ENCODE measurements at regions not wholly inside any gene's neighbourhood (a gene's known extent, or its start where the extent isn't known, plus 50 kb on each side); places are given as distances from the start of the nearest gene placed in this dataset.

GRCh38 chr3:132205609-132206008 lies 111.6 kb upstream of the ACP3 start:
- Mint-ChIP-seq H3K27me3 (ENCODE audit: unreplicated experiment) (peaks cover 3% of the 10 kb centered on the region), H3K9me3 (ENCODE audit: unreplicated experiment) (no peaks in the 10 kb centered on the region), H3K4me1 (ENCODE audit: unreplicated experiment) (no peaks in the 10 kb centered on the region), H3K4me3 (ENCODE audit: unreplicated experiment) (no peak overlapping the region), H3K36me3 (ENCODE audit: low read depth, unreplicated experiment) (no peaks in the 10 kb centered on the region), H3K27ac (ENCODE audit: unreplicated experiment) (no peak overlapping the region)
- no peak for TF ChIP-seq CTCF (IDR thresholded peaks at IDR 0.05; ENCODE audit: unreplicated experiment)
- DNase-seq (ENCODE audit: low spot score): no peak

GRCh38 chr3:132209855-132210254 lies 107.4 kb upstream of the ACP3 start:
- H3K4me3 Mint-ChIP-seq (ENCODE audit: unreplicated experiment): no peak overlapping the region
- peaks cover 4% of the 10 kb centered on the region for H3K27me3 Mint-ChIP-seq (ENCODE audit: unreplicated experiment)
- no peak for TF ChIP-seq CTCF (IDR thresholded peaks at IDR 0.05; ENCODE audit: unreplicated experiment)
- H3K9me3 Mint-ChIP-seq (ENCODE audit: unreplicated experiment): no peaks in the 10 kb centered on the region
- H3K36me3 Mint-ChIP-seq (ENCODE audit: low read depth, unreplicated experiment): no peaks in the 10 kb centered on the region
- DNase-seq (ENCODE audit: low spot score): no peak
- H3K4me1 Mint-ChIP-seq (ENCODE audit: unreplicated experiment): no peaks in the 10 kb centered on the region
- no peak overlapping the region for H3K27ac Mint-ChIP-seq (ENCODE audit: unreplicated experiment)

- no peak overlapping the region for H3K27ac Mint-ChIP-seq (ENCODE audit: unreplicated experiment)
- no peaks in the 10 kb centered on the region for H3K36me3 Mint-ChIP-seq (ENCODE audit: low read depth, unreplicated experiment)
- H3K27me3 Mint-ChIP-seq (ENCODE audit: unreplicated experiment): peaks cover 4% of the 10 kb centered on the region
These were observed 106.5 kb upstream of the ACP3 start for GRCh38 chr3:132210476-132211346.

GRCh38 chr3:132211896-132212295 lies 105.3 kb upstream of the ACP3 start:
- no peak for DNase-seq (ENCODE audit: low spot score)
- no peak for TF ChIP-seq CTCF (IDR thresholded peaks at IDR 0.05; ENCODE audit: unreplicated experiment)
- Mint-ChIP-seq H3K4me1 (ENCODE audit: unreplicated experiment) (no peaks in the 10 kb centered on the region), H3K36me3 (ENCODE audit: low read depth, unreplicated experiment) (no peaks in the 10 kb centered on the region), H3K9me3 (ENCODE audit: unreplicated experiment) (no peaks in the 10 kb centered on the region), H3K27ac (ENCODE audit: unreplicated experiment) (no peak overlapping the region), H3K4me3 (ENCODE audit: unreplicated experiment) (no peak overlapping the region), H3K27me3 (ENCODE audit: unreplicated experiment) (peaks cover 4% of the 10 kb centered on the region)

More at GRCh38 chr3:132210476-132211346, 106.5 kb upstream of the ACP3 start:
- H3K4me3 Mint-ChIP-seq (ENCODE audit: unreplicated experiment): no peak overlapping the region
- peak; percentile 53 for DNase-seq (ENCODE audit: low spot score)
- H3K4me1 Mint-ChIP-seq (ENCODE audit: unreplicated experiment): no peaks in the 10 kb centered on the region
- no peaks in the 10 kb centered on the region for H3K9me3 Mint-ChIP-seq (ENCODE audit: unreplicated experiment)
- TF ChIP-seq CTCF (IDR thresholded peaks at IDR 0.05; ENCODE audit: unreplicated experiment): peak; percentile 49
